Adrenal gland (tissue), 9 donors: ENCODE measurements at regions not wholly inside any gene's neighbourhood (a gene's known extent, or its start where the extent isn't known, plus 50 kb on each side); places are given as distances from the start of the nearest gene placed in this dataset.

ENCODE experiments used
- DNase-seq, 7 donors: peaks; one replicate each; pipeline ENCODE4 v3.0.0-alpha.2; 2019 to 2020
- H3K27ac ChIP-seq, 5 donors: fragments of 200-600 bp; sonication (generic) in 4 of 5; 1 replicate in 3 of 5; 2 replicates in 2 of 5; pipeline versions ENCODE4 v1.5.1 to v1.8.0; 2016 to 2020; ENCODE audit warnings: mild to moderate bottlenecking in 1 of 5
- H3K27me3 ChIP-seq: fragments of 200-600 bp; 2 replicates; pipeline ENCODE4 v1.8.0; 2021
- H3K36me3 ChIP-seq, 2 donors: fragments of 200-600 bp; replicated peaks in 1 of 2; 1 replicate in 1 of 2; 2 replicates in 1 of 2; pipeline versions ENCODE4 v1.5.1 to v1.8.0; 2018 to 2022
- H3K4me1 ChIP-seq, 2 donors: fragments of 200-600 bp; replicated peaks in 1 of 2; 1 replicate in 1 of 2; 2 replicates in 1 of 2; pipeline versions ENCODE4 v1.5.1 to v1.8.0; 2018 to 2021
- H3K4me3 ChIP-seq, 4 donors: fragments of 200-600 bp; sonication (generic) in 3 of 4; one replicate each; pipeline ENCODE4 v1.5.1; 2016 to 2018
- H3K9me3 ChIP-seq, 3 donors: fragments of 200-600 bp; sonication (generic) in 1 of 3; replicated peaks in 1 of 3; 1 replicate in 2 of 3; 2 replicates in 1 of 3; pipeline versions ENCODE4 v1.5.1 to v1.8.0; 2016 to 2021
- POLR2A ChIP-seq, 2 donors: fragments of 450-650 bp; IDR thresholded peaks; one replicate each; pipeline ENCODE4 v1.6.1; 2017; ENCODE audit warnings: antibody characterized with exemption in 2 of 2, mild to moderate bottlenecking in 2 of 2, moderate library complexity in 1 of 2
- WGBS, 4 donors: extraction: QIAGEN DNeasy Blood & Tissue Kit in 2 of 4; methylation state at CpG; one replicate each; pipeline versions ENCODE4 v1.1.5 to v1.1.7; 2013 to 2017; 5-methylcytosine and 5-hydroxymethylcytosine counted together
- intact Hi-C, 2 donors: fragments of 100-400 bp; cut with DNase I; formaldehyde crosslinking; loops; one replicate each; pipeline versions ENCODE4 v1.14.1 to v1.15.0; 2022 to 2023
- TF ChIP-seq, protein P1 (sequence below), 6 experiments: fragments of 450-650 bp in 4 of 6; fragments of 200-600 bp in 2 of 6; sonication (generic) in 1 of 6; IDR thresholded peaks; 1 replicate in 5 of 6; 2 replicates in 1 of 6; pipeline versions ENCODE4 v1.5.1 to v1.8.0; 2016 to 2021; ENCODE audit warnings: antibody characterized with exemption in 6 of 6, mild to moderate bottlenecking in 2 of 6, moderate library complexity in 1 of 6
- donor health status: healthy with polysubstance abuse.
- donor health status: Bipolar disorder and iron deficiency.
- donor health status: DM: yes; HTN: yes; CAD: no.
- donor health status: DM: no; HTN: no; CAD: no.
- donor health status: DM: no; HTN: no; CAD: no.

DNA sequence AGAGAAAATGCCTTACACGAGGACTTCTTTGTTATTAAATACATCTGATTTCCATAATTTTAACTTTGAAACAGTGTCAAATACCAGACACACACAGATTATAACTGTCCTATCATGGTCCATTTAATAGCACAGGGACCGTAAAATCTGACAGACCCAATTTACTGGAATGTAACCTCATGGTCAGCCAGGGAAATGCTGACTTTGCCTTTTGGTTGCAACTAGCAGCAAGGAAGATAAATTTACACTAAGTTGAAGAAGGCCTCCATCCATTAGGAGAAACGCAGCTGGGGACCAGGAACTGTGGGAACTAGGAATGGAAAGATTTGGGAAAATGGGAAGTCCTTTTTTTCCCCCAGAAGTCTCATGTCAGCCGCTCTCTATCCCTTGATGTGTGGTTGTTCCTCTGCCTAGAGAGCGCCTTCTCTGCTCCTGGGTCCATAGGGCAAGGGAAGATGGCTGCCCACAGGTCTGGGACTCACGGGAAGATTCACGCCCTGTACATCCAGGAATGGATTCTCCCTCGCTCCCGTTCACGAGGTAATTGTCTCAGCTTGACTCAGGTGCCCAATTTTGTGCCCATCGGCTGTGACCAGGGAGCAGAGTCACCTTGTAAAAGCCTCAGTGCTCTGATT is 74.6 kb upstream of the L3MBTL3 start:
- TF ChIP-seq, protein P1, sequence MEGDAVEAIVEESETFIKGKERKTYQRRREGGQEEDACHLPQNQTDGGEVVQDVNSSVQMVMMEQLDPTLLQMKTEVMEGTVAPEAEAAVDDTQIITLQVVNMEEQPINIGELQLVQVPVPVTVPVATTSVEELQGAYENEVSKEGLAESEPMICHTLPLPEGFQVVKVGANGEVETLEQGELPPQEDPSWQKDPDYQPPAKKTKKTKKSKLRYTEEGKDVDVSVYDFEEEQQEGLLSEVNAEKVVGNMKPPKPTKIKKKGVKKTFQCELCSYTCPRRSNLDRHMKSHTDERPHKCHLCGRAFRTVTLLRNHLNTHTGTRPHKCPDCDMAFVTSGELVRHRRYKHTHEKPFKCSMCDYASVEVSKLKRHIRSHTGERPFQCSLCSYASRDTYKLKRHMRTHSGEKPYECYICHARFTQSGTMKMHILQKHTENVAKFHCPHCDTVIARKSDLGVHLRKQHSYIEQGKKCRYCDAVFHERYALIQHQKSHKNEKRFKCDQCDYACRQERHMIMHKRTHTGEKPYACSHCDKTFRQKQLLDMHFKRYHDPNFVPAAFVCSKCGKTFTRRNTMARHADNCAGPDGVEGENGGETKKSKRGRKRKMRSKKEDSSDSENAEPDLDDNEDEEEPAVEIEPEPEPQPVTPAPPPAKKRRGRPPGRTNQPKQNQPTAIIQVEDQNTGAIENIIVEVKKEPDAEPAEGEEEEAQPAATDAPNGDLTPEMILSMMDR (IDR thresholded peaks at IDR 0.05), result no peak
- TF ChIP-seq POLR2A (IDR thresholded peaks at IDR 0.05), result no peak
- DNase-seq, result no peak
- no peaks in the 10 kb centered on the region for H3K36me3 ChIP-seq
- H3K4me1 ChIP-seq, result no peaks in the 10 kb centered on the region
- no peaks in the 10 kb centered on the region for H3K9me3 ChIP-seq
- H3K27ac ChIP-seq, result no peak overlapping the region
- WGBS, 4 donors, result 87 to 91% (median 90%) methylated on average over 11 of the region's 11 CpGs
- H3K27me3 ChIP-seq, result no peaks in the 10 kb centered on the region
- H3K4me3 ChIP-seq, result no peak overlapping the region
- intact Hi-C loops, result no loop called here

DNA sequence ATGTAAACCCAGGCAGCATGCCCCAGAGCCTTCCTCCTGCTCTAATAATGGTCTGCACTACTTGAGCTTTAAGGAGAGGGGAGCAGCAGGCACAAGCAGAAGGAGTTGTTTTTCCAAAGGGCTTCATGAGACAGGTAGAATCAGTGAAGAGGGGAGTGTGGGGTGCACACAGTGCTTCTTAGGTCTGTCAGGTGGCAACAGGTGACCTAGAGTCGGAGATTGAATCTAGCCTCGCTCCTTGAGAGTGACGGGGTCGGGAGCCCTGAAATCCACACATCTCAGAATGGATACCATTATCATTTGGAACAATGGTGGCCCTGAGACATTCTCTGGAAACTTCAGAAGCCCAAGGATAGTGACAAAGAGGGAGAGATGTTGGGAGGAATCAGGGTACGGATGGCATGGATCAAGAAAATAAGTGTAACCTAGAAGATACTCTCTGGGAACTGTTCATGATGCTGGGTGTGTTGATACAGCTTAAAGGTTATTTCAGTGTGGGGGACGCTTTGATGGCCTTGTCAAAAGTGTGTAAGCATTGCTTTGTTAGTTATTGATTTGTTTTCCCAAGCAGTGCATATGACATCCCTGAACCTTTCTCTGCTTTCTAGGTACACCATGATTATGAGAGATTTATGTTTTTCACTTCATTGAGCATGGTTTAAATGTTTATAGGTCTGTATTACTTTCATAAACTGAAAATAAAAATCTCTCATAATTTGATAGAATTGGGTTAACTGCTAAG is 77.8 kb upstream of the L3MBTL3 start:
- Histone ChIP-seq H3K27me3 (no peaks in the 10 kb centered on the region), H3K4me1 (no peaks in the 10 kb centered on the region), H3K4me3 (no peak overlapping the region), H3K9me3 (no peaks in the 10 kb centered on the region), H3K27ac (no peak overlapping the region), H3K36me3 (no peaks in the 10 kb centered on the region)
- WGBS, 4 donors, result 71 to 81% (median 72%) methylated on average over 6 of the region's 6 CpGs
- no peak for TF ChIP-seq POLR2A (IDR thresholded peaks at IDR 0.05)
- TF ChIP-seq, protein P1 (IDR thresholded peaks at IDR 0.05), result no peak
- no peak for DNase-seq
- intact Hi-C loops, result no loop called here

DNA sequence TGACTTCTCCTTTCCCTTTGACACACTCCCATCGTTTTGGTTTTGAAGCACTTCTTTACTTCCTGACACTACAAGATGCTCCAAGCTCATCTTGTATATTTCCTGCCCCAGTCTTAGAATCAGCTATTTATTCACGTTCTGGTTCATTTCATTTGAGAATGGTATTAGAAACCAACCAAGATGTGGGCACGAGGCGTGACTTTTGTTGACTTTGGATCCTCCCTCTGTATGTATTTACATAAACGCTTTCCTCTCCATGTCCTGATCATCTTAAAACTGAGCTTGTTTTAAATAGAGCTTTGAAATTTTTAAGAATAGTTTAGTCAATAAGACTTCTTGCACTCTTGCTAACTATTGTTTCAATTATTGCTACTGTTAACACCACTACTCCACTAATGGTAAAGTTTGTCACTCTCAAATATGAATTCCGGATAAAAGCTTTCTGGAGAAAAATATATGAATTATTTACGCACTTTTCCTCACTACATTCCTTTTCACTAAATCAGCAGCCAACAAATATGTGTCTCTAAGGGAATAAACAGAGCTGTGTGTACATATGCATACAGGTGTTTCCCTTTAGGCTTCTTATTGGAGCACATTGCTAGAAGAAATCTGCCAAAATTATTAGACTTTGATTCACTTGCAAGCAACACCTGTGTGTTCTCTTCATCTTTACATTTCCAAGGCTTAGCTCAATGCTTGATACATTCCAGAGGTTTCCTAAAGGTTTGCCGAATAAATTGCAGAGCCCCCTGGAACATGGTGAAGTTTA is 77.3 kb upstream of the TMEM244 start:
- Histone ChIP-seq H3K4me1 (no peaks in the 10 kb centered on the region), H3K27me3 (no peaks in the 10 kb centered on the region), H3K4me3 (no peak overlapping the region), H3K9me3 (no peaks in the 10 kb centered on the region), H3K27ac (no peak overlapping the region), H3K36me3 (no peaks in the 10 kb centered on the region)
- WGBS, 4 donors, result 81 to 89% (median 86%) methylated on average over 8 of the region's 8 CpGs
- DNase-seq, result no peak
- no peak for TF ChIP-seq POLR2A (IDR thresholded peaks at IDR 0.05)
- TF ChIP-seq, protein P1 (IDR thresholded peaks at IDR 0.05), result no peak
- intact Hi-C loops, result no loop called here
